HCT116 (cell line): ENCODE measurements at regions not wholly inside any gene's neighbourhood (a gene's known extent, or its start where the extent isn't known, plus 50 kb on each side); places are given as distances from the start of the nearest gene placed in this dataset.

ENCODE experiments used
- ATAC-seq: fragments of 200-7000 bp; cut with Tn5 transposase; 2 replicates; pipeline ENCODE4 v1.9.1; 2020; ENCODE audit warnings: mild to moderate bottlenecking, moderate library complexity
- BruUV-seq: library from RNA; stranded (reverse); fragments of 400-500 nt; replicated peaks from 2 replicates; lab custom pipeline; 2021; lab: Mats Ljungman, UMichigan
- CTCF ChIA-PET: fragments of 300-600 bp; sonication (Branson Sonifier 250); formaldehyde crosslinking; loops from one replicate; lab custom pipeline; 2021; ENCODE audit warnings: antibody characterized with exemption; lab: Charles Lee
- POLR2A ChIA-PET: fragments of 300-600, 350-600 bp; sonication (Branson Sonifier 250); formaldehyde crosslinking; loops from one replicate; lab custom pipeline; 2021; ENCODE audit warnings: antibody characterized with exemption; lab: Charles Lee
- RAD21 ChIA-PET, 2 experiments: fragments of 300-600 bp; sonication (Branson Sonifier 250); formaldehyde crosslinking; loops; one replicate each; lab custom pipeline; 2023; ENCODE audit warnings: low total read pairs in 2 of 2; ENCODE audit not compliant: uncharacterized antibody in 2 of 2, unreplicated experiment in 2 of 2, low non-redundant PET in 1 of 2; lab: Charles Lee
- DNase-seq: peaks from one replicate; pipeline ENCODE4 v3.0.0-alpha.2; 2010; ENCODE audit warnings: low read depth, low spot score
- H2AFZ ChIP-seq: fragments of 200-600 bp; shearing (Covaris generic), sonication (generic); 2 replicates; pipeline ENCODE4 v1.6.1; 2017; ENCODE audit warnings: low read depth, mixed run types, mixed read lengths, antibody characterized with exemption, low read length; ENCODE audit not compliant: poor library complexity, severe bottlenecking
- H3K27ac ChIP-seq: 2 replicates; pipeline ENCODE4 v1.5.1; 2012; ENCODE audit warnings: low read depth, low read length
- H3K27me3 ChIP-seq: fragments of 200-600 bp; sonication (generic); 2 replicates; pipeline ENCODE4 v1.6.1; 2016; ENCODE audit warnings: mixed run types, low read length, mixed read lengths; ENCODE audit not compliant: insufficient read depth
- H3K36me3 ChIP-seq, 2 experiments: fragments of 200-500 bp in 1 of 2; fragments of 200-600 bp in 1 of 2; sonication (Bioruptor generic) in 1 of 2; sonication (generic) in 1 of 2; 2 replicates each; pipeline versions ENCODE4 v1.5.1 to v1.6.1; 2014 to 2016; ENCODE audit warnings: low read length in 2 of 2, inconsistent platforms in 1 of 2, mixed read lengths in 1 of 2, mixed run types in 1 of 2; ENCODE audit not compliant: insufficient read depth in 2 of 2, control insufficient read depth in 1 of 2
- H3K4me1 ChIP-seq, 2 experiments: fragments of 200-600 bp in 1 of 2; sonication (generic) in 1 of 2; 2 replicates each; pipeline versions ENCODE4 v1.5.1 to v1.6.1; 2012 to 2017; ENCODE audit warnings: low read length in 2 of 2, inconsistent platforms in 1 of 2, mild to moderate bottlenecking in 1 of 2, mixed read lengths in 1 of 2, mixed run types in 1 of 2, moderate library complexity in 1 of 2; ENCODE audit not compliant: insufficient read depth in 2 of 2, control insufficient read depth in 1 of 2
- H3K4me2 ChIP-seq: fragments of 200-600 bp; sonication (generic); 2 replicates; pipeline ENCODE4 v1.6.1; 2017; ENCODE audit warnings: mixed run types, low read length, mixed read lengths
- H3K4me3 ChIP-seq, 2 experiments: fragments of 200-600 bp in 1 of 2; sonication (generic) in 1 of 2; replicated peaks in 1 of 2; 2 replicates each; pipeline ENCODE4 v1.5.1; 2011 to 2016; ENCODE audit warnings: low read length in 2 of 2, control low read depth in 1 of 2, low read depth in 1 of 2, mild to moderate bottlenecking in 1 of 2, mixed read lengths in 1 of 2, mixed run types in 1 of 2
- H3K79me2 ChIP-seq: fragments of 200-600 bp; sonication (generic); 2 replicates; pipeline ENCODE4 v1.6.1; 2017; ENCODE audit warnings: mild to moderate bottlenecking, mixed run types, low read length, moderate library complexity, mixed read lengths; ENCODE audit not compliant: insufficient read depth
- H3K9ac ChIP-seq: fragments of 200-600 bp; sonication (generic); 2 replicates; pipeline ENCODE4 v1.6.1; 2016; ENCODE audit warnings: low read length, mixed read lengths
- H3K9me2 ChIP-seq: fragments of 200-600 bp; sonication (generic), shearing (Covaris generic); 2 replicates; pipeline ENCODE4 v1.6.1; 2017; ENCODE audit warnings: mixed run types, mild to moderate bottlenecking, moderate library complexity; ENCODE audit not compliant: insufficient read depth
- H3K9me3 ChIP-seq, 2 experiments: fragments of 200-500 bp in 1 of 2; fragments of 200-600 bp in 1 of 2; sonication (Bioruptor generic) in 1 of 2; sonication (generic) in 1 of 2; 2 replicates each; pipeline ENCODE4 v1.6.1; 2014 to 2017; ENCODE audit warnings: low read length in 2 of 2, mixed read lengths in 2 of 2, inconsistent platforms in 1 of 2, low read depth in 1 of 2, mild to moderate bottlenecking in 1 of 2, mixed run types in 1 of 2, moderate library complexity in 1 of 2; ENCODE audit not compliant: control insufficient read depth in 1 of 2, insufficient read depth in 1 of 2
- H4K20me1 ChIP-seq: fragments of 200-600 bp; sonication (generic), shearing (Covaris generic); 2 replicates; pipeline ENCODE4 v1.6.1; 2017; ENCODE audit warnings: mixed run types, mild to moderate bottlenecking, moderate library complexity; ENCODE audit not compliant: insufficient read depth
- CBX3 ChIP-seq: IDR thresholded peaks from 2 replicates; pipeline ENCODE4 v1.6.1; 2012; ENCODE audit warnings: low read depth
- EGR1 ChIP-seq: IDR thresholded peaks from 2 replicates; pipeline ENCODE4 v1.6.1; 2012; ENCODE audit warnings: low read depth
- EZH2phosphoT487 ChIP-seq: fragments of 200-600 bp; IDR thresholded peaks from 2 replicates; pipeline ENCODE4 v1.6.1; 2018; ENCODE audit warnings: antibody characterized with exemption, borderline replicate concordance
- FOSL1 ChIP-seq: IDR thresholded peaks from 2 replicates; pipeline ENCODE4 v1.6.1; 2012; ENCODE audit warnings: low read depth
- JUND ChIP-seq: IDR thresholded peaks from 2 replicates; pipeline ENCODE4 v1.6.1; 2012
- POLR2A ChIP-seq: IDR thresholded peaks from 2 replicates; pipeline ENCODE4 v1.7.0; 2011; ENCODE audit warnings: borderline replicate concordance; ENCODE audit not compliant: insufficient read depth, insufficient read length; ENCODE audit errors: extremely low read depth
- POLR2AphosphoS5 ChIP-seq: IDR thresholded peaks from 2 replicates; pipeline ENCODE4 v1.6.1; 2011; ENCODE audit warnings: mild to moderate bottlenecking, low read depth, low read length, moderate library complexity
- RAD21 ChIP-seq: IDR thresholded peaks from 2 replicates; pipeline ENCODE4 v1.6.1; 2012; ENCODE audit warnings: low read depth, mild to moderate bottlenecking
- SIN3A ChIP-seq: IDR thresholded peaks from 2 replicates; pipeline ENCODE4 v1.6.1; 2012; ENCODE audit warnings: low read depth
- SRF ChIP-seq: IDR thresholded peaks from 2 replicates; pipeline ENCODE4 v1.6.1; 2012; ENCODE audit warnings: low read depth
- TCF7L2 ChIP-seq: IDR thresholded peaks from 2 replicates; pipeline ENCODE4 v1.7.0; 2011; ENCODE audit warnings: borderline replicate concordance, inconsistent platforms; ENCODE audit not compliant: insufficient read depth, insufficient read length; ENCODE audit errors: extremely low read depth
- YY1 ChIP-seq: IDR thresholded peaks from 2 replicates; pipeline ENCODE4 v1.6.1; 2011; ENCODE audit warnings: low read length, low read depth, moderate library complexity, mild to moderate bottlenecking; ENCODE audit not compliant: insufficient replicate concordance; ENCODE audit errors: extremely low read depth
- intact Hi-C: fragments of 100-400 bp; cut with micrococcal nuclease; formaldehyde crosslinking; loops from 2 replicates; pipeline ENCODE4 v1.10.0; 2022
- TF ChIP-seq, protein P1 (sequence below): IDR thresholded peaks from 2 replicates; pipeline ENCODE4 v1.6.1; 2012
- TF ChIP-seq, protein P2 (sequence below): IDR thresholded peaks from 2 replicates; pipeline ENCODE4 v1.6.1; 2012; ENCODE audit warnings: low read depth
- TF ChIP-seq, protein P3 (sequence below): IDR thresholded peaks from 2 replicates; pipeline ENCODE4 v1.6.1; 2012
- TF ChIP-seq, protein P4 (sequence below): IDR thresholded peaks from 2 replicates; pipeline ENCODE4 v1.6.1; 2011; ENCODE audit warnings: mild to moderate bottlenecking, low read length, moderate library complexity; ENCODE audit not compliant: insufficient replicate concordance; ENCODE audit errors: extremely low read depth

DNA sequence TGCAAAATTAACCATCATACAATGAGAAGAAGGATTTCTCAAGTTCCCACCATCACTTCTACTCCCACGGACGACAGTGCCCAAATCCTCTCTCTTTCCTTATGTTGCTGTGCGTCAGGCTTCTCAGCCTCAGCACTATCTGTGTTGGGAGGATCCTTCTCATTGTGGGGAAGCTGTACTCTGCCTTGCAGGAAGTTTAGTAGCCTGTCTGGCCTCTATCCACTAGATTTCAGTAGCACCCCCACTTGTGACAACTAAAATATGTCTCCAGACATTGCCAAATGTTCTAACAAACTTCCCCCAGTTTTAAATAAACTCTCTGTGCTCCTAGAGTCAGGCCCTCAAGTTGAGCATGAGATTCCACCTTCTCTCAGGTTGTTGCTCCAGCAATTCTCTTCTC is 545.9 kb upstream of the ZFP42 start:
- RAD21 ChIA-PET, result no interaction called here
- Histone ChIP-seq H3K27me3 (no peaks in the 10 kb centered on the region), H3K9me2 (no peaks in the 10 kb centered on the region), H3K4me1 (no peaks in the 10 kb centered on the region), H3K36me3 (no peaks in the 10 kb centered on the region), H3K9ac (no peak overlapping the region), H3K4me3 (no peak overlapping the region), H3K9me3 (no peaks in the 10 kb centered on the region), H2AFZ (no peak overlapping the region), H3K79me2 (no peaks in the 10 kb centered on the region)
- CTCF ChIA-PET, result no interaction called here
- ATAC-seq, result no peak
- intact Hi-C loops, result no loop called here
- no peak for DNase-seq
- no TSS peak for BruUV-seq
- TF ChIP-seq SIN3A, result no peak
- TF ChIP-seq, protein P1, sequence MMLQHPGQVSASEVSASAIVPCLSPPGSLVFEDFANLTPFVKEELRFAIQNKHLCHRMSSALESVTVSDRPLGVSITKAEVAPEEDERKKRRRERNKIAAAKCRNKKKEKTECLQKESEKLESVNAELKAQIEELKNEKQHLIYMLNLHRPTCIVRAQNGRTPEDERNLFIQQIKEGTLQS, result no peak
- no peak for TF ChIP-seq EZH2phosphoT487
- no peak for TF ChIP-seq TCF7L2
- TF ChIP-seq FOSL1, result no peak
- no peak for TF ChIP-seq JUND
- no peak for TF ChIP-seq SRF
- TF ChIP-seq, all 23 proteins: peak for 0
- H3K4me2 ChIP-seq, result no peak overlapping the region
- no peak overlapping the region for H3K27ac ChIP-seq
- POLR2A ChIA-PET, result no interaction called here
- H4K20me1 ChIP-seq, result no peaks in the 10 kb centered on the region

DNA sequence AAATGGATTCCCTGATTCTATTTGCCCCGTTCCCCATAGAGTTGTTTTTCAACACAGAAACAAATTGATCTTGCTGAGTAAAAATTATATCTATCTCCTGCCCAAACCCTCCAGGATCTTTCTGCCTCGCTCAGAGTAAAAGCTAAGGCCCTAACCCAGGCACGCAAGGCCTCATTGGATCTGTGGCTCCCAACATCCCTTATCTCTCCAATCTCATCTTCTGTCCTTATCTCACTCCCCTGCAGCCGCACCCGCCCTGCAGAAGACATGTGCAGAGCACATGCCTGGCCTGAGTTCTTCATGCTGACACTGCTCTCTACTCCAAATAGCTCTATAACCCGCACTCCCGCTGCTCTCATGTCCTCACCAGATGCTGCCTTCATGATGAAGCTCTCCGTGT is 543.8 kb upstream of the ZFP42 start:
- H3K4me3 ChIP-seq, result no peak overlapping the region
- POLR2A ChIA-PET, result no interaction called here
- intact Hi-C loops, result no loop called here
- H3K79me2 ChIP-seq, result no peaks in the 10 kb centered on the region
- TF ChIP-seq EGR1 (no peak), FOSL1 (no peak), EZH2phosphoT487 (no peak), TCF7L2 (no peak), POLR2AphosphoS5 (no peak), RAD21 (no peak), SIN3A (no peak), YY1 (no peak), CBX3 (no peak), SRF (no peak), POLR2A (no peak)
- TF ChIP-seq, protein P2, sequence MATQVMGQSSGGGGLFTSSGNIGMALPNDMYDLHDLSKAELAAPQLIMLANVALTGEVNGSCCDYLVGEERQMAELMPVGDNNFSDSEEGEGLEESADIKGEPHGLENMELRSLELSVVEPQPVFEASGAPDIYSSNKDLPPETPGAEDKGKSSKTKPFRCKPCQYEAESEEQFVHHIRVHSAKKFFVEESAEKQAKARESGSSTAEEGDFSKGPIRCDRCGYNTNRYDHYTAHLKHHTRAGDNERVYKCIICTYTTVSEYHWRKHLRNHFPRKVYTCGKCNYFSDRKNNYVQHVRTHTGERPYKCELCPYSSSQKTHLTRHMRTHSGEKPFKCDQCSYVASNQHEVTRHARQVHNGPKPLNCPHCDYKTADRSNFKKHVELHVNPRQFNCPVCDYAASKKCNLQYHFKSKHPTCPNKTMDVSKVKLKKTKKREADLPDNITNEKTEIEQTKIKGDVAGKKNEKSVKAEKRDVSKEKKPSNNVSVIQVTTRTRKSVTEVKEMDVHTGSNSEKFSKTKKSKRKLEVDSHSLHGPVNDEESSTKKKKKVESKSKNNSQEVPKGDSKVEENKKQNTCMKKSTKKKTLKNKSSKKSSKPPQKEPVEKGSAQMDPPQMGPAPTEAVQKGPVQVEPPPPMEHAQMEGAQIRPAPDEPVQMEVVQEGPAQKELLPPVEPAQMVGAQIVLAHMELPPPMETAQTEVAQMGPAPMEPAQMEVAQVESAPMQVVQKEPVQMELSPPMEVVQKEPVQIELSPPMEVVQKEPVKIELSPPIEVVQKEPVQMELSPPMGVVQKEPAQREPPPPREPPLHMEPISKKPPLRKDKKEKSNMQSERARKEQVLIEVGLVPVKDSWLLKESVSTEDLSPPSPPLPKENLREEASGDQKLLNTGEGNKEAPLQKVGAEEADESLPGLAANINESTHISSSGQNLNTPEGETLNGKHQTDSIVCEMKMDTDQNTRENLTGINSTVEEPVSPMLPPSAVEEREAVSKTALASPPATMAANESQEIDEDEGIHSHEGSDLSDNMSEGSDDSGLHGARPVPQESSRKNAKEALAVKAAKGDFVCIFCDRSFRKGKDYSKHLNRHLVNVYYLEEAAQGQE, result no peak
- TF ChIP-seq, protein P3, sequence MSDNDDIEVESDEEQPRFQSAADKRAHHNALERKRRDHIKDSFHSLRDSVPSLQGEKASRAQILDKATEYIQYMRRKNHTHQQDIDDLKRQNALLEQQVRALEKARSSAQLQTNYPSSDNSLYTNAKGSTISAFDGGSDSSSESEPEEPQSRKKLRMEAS, result no peak
- TF ChIP-seq, protein P4, sequence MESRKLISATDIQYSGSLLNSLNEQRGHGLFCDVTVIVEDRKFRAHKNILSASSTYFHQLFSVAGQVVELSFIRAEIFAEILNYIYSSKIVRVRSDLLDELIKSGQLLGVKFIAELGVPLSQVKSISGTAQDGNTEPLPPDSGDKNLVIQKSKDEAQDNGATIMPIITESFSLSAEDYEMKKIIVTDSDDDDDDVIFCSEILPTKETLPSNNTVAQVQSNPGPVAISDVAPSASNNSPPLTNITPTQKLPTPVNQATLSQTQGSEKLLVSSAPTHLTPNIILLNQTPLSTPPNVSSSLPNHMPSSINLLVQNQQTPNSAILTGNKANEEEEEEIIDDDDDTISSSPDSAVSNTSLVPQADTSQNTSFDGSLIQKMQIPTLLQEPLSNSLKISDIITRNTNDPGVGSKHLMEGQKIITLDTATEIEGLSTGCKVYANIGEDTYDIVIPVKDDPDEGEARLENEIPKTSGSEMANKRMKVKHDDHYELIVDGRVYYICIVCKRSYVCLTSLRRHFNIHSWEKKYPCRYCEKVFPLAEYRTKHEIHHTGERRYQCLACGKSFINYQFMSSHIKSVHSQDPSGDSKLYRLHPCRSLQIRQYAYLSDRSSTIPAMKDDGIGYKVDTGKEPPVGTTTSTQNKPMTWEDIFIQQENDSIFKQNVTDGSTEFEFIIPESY, result no peak
- TF ChIP-seq, all 23 proteins: peak for 0
- no peak for ATAC-seq
- no peaks in the 10 kb centered on the region for H3K36me3 ChIP-seq
- BruUV-seq, result no TSS peak
- CTCF ChIA-PET, result no interaction called here
- H3K9me2 ChIP-seq, result no peaks in the 10 kb centered on the region
- no peaks in the 10 kb centered on the region for H3K27me3 ChIP-seq
- H3K27ac ChIP-seq, result no peak overlapping the region
- RAD21 ChIA-PET, result no interaction called here
- no peaks in the 10 kb centered on the region for H3K9me3 ChIP-seq
- no peaks in the 10 kb centered on the region for H3K4me1 ChIP-seq
- H3K9ac ChIP-seq, result no peak overlapping the region
- no peaks in the 10 kb centered on the region for H4K20me1 ChIP-seq
- no peak overlapping the region for H3K4me2 ChIP-seq
- H2AFZ ChIP-seq, result no peak overlapping the region
- DNase-seq, result no peak
